B cell (primary cell): ENCODE measurements at regions not wholly inside any gene's neighbourhood (a gene's known extent, or its start where the extent isn't known, plus 50 kb on each side); places are given as distances from the start of the nearest gene placed in this dataset.

Experiments
- ATAC-seq: fragments of 200-7000 bp; cut with Tn5 transposase; one replicate; pipeline ENCODE4 v1.10.0; 2021; ENCODE audit warnings: low read depth, mild to moderate bottlenecking, moderate number of reproducible peaks, moderate library complexity
- CTCF ChIA-PET: fragments of 350-600 bp; sonication (Branson Sonifier 250); formaldehyde crosslinking; loops from one replicate; lab custom pipeline; 2021; ENCODE audit warnings: antibody characterized with exemption, inconsistent platforms; lab: Charles Lee
- POLR2A ChIA-PET: fragments of 350-600 bp; sonication (Branson Sonifier 250); formaldehyde crosslinking; loops from one replicate; lab custom pipeline; 2021; ENCODE audit warnings: antibody characterized with exemption; lab: Charles Lee
- DNase-seq: peaks from one replicate; pipeline ENCODE4 v3.0.0; 2013
- H2AFZ ChIP-seq: 2 replicates; pipeline ENCODE4 v1.6.1; 2012; ENCODE audit warnings: mild to moderate bottlenecking, low read depth, low read length; ENCODE audit not compliant: insufficient read depth, poor library complexity, severe bottlenecking
- H3K27ac ChIP-seq, 2 donors: 1 replicate in 1 of 2; 2 replicates in 1 of 2; pipeline ENCODE4 v1.5.1; 2012 to 2013; ENCODE audit warnings: low read length in 2 of 2, mild to moderate bottlenecking in 2 of 2, moderate library complexity in 1 of 2
- H3K27me3 ChIP-seq, 4 experiments: fragments of 200-600 bp in 1 of 4; sonication (generic) in 1 of 4; replicated peaks in 1 of 4; 1 replicate in 2 of 4; 2 replicates in 2 of 4; pipeline versions ENCODE4 v1.6.1 to v1.7.0; 2013 to 2016; ENCODE audit warnings: low read length in 3 of 4, mild to moderate bottlenecking in 2 of 4, mixed read lengths in 1 of 4, moderate library complexity in 1 of 4; ENCODE audit not compliant: insufficient read depth in 4 of 4, control insufficient read depth in 3 of 4; ENCODE audit errors: control extremely low read depth in 1 of 4
- H3K36me3 ChIP-seq, 2 experiments: replicated peaks in 1 of 2; 1 replicate in 1 of 2; 2 replicates in 1 of 2; pipeline versions ENCODE4 v1.6.1 to v1.7.1; 2013; ENCODE audit warnings: low read length in 1 of 2; ENCODE audit not compliant: insufficient read depth in 2 of 2, control insufficient read depth in 1 of 2; ENCODE audit errors: control extremely low read depth in 1 of 2, extremely low read depth in 1 of 2
- H3K4me1 ChIP-seq, 2 donors: fragments of 200-600 bp in 1 of 2; sonication (generic) in 1 of 2; 1 replicate in 1 of 2; 2 replicates in 1 of 2; pipeline versions ENCODE4 v1.5.1 to v1.6.1; 2013 to 2017; ENCODE audit warnings: low read length in 2 of 2; ENCODE audit not compliant: control insufficient read depth in 2 of 2, insufficient read depth in 2 of 2
- H3K4me2 ChIP-seq: replicated peaks from 2 replicates; pipeline ENCODE3; 2012; ENCODE audit warnings: mild to moderate bottlenecking, low read depth, low read length; ENCODE audit not compliant: poor library complexity, severe bottlenecking
- H3K4me3 ChIP-seq, 5 experiments: fragments of 200-600 bp in 1 of 5; sonication (generic) in 1 of 5; 1 replicate in 3 of 5; 2 replicates in 2 of 5; pipeline versions ENCODE4 v1.5.1 to v1.7.0; 2011 to 2016; ENCODE audit warnings: low read length in 4 of 5, mild to moderate bottlenecking in 4 of 5, low read depth in 2 of 5, control low read depth in 1 of 5, moderate library complexity in 1 of 5; ENCODE audit not compliant: insufficient read depth in 1 of 5; ENCODE audit errors: control extremely low read depth in 1 of 5, extremely low read depth in 1 of 5
- H3K79me2 ChIP-seq: fragments of 200-600 bp; sonication (generic); one replicate; pipeline ENCODE4 v1.6.0; 2016; ENCODE audit warnings: low read length; ENCODE audit not compliant: control insufficient read depth, insufficient read depth
- H3K9ac ChIP-seq: fragments of 200-600 bp; sonication (generic); 2 replicates; pipeline ENCODE4 v1.6.1; 2017; ENCODE audit warnings: mild to moderate bottlenecking, low read length, moderate library complexity
- H3K9me3 ChIP-seq, 3 donors: one replicate each; pipeline versions ENCODE4 v1.6.1 to v1.7.1; 2013; ENCODE audit warnings: low read length in 2 of 3; ENCODE audit not compliant: control insufficient read depth in 2 of 3, insufficient read depth in 1 of 3; ENCODE audit errors: control extremely low read depth in 1 of 3
- H4K20me1 ChIP-seq: 2 replicates; pipeline ENCODE4 v1.6.0; 2012; ENCODE audit warnings: mild to moderate bottlenecking, low read length; ENCODE audit not compliant: insufficient read depth, control insufficient read depth, poor library complexity, severe bottlenecking
- H3K27ac Mint-ChIP-seq: one replicate; pipeline ENCODE4 v1.8.0; 2021; ENCODE audit warnings: mixed read lengths
- H3K27me3 Mint-ChIP-seq: one replicate; pipeline ENCODE4 v1.8.0; 2021; ENCODE audit warnings: mixed read lengths
- H3K4me1 Mint-ChIP-seq: one replicate; pipeline ENCODE4 v1.8.0; 2021; ENCODE audit warnings: mixed read lengths
- H3K4me3 Mint-ChIP-seq: one replicate; pipeline ENCODE4 v1.8.0; 2021; ENCODE audit warnings: mixed read lengths
- H3K9me3 Mint-ChIP-seq: one replicate; pipeline ENCODE4 v1.8.0; 2022; ENCODE audit warnings: mixed read lengths; ENCODE audit not compliant: insufficient read depth
- EZH2 ChIP-seq: IDR thresholded peaks from 2 replicates; pipeline ENCODE4 v1.6.1; 2012; ENCODE audit warnings: borderline replicate concordance, low read depth, mild to moderate bottlenecking, moderate library complexity, low read length; ENCODE audit not compliant: insufficient read depth, poor library complexity, severe bottlenecking
- WGBS: methylation state at CpG from one replicate; pipeline ENCODE4 v1.1.5; 2013; ENCODE audit warnings: missing lambda C conversion rate; ENCODE audit not compliant: insufficient coverage; 5-methylcytosine and 5-hydroxymethylcytosine counted together
- intact Hi-C: fragments of 100-400 bp; cut with micrococcal nuclease; formaldehyde crosslinking; loops from one replicate; pipeline ENCODE4 v1.10.0; 2022
- TF ChIP-seq, protein P1 (sequence below): fragments of 200-600 bp; IDR thresholded peaks from one replicate; pipeline ENCODE4 v1.8.0; 2022; ENCODE audit warnings: antibody characterized with exemption, mild to moderate bottlenecking

DNA sequence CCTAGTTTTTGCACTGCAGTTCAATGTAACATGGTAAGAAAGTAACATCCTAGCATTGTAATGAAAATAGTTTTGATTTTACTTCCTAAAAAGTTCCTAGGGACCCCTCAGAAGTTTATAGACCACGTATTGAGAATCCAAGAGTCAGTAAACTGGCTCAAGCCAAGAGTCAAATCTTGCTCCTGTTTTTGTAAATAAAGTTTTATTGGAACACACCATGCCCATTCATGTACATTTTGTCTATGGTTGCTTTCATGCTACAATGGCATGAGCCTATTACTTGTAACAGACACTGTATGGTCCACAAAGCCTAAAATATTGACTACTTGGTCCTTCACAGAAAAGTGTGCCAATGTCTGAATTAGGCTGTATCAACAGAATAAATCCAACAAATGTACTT is 301.0 kb downstream of the LMO4 start:
- Histone ChIP-seq H3K27ac (no peak overlapping the region), H3K27me3 (no peaks in the 10 kb centered on the region), H3K79me2 (no peaks in the 10 kb centered on the region), H3K9me3 (peaks cover 0 to 11% (median 0%) of the 10 kb centered on the region in 3 donors), H3K4me3 (no peak overlapping the region), H3K9ac (no peak overlapping the region), H4K20me1 (no peaks in the 10 kb centered on the region), H3K4me1 (no peaks in the 10 kb centered on the region), H3K36me3 (no peaks in the 10 kb centered on the region), H2AFZ (no peak overlapping the region), H3K4me2 (no peak overlapping the region)
- ATAC-seq (no peak), DNase-seq (no peak)
- intact Hi-C loops, result no loop called here
- no peak overlapping the region for H3K27ac Mint-ChIP-seq
- H3K4me1 Mint-ChIP-seq, result no peaks in the 10 kb centered on the region
- peaks cover 2% of the 10 kb centered on the region for H3K9me3 Mint-ChIP-seq
- ChIA-PET CTCF (no interaction called here), POLR2A (no interaction called here)
- H3K4me3 Mint-ChIP-seq, result no peak overlapping the region
- H3K27me3 Mint-ChIP-seq, result no peaks in the 10 kb centered on the region
- TF ChIP-seq, protein P1, sequence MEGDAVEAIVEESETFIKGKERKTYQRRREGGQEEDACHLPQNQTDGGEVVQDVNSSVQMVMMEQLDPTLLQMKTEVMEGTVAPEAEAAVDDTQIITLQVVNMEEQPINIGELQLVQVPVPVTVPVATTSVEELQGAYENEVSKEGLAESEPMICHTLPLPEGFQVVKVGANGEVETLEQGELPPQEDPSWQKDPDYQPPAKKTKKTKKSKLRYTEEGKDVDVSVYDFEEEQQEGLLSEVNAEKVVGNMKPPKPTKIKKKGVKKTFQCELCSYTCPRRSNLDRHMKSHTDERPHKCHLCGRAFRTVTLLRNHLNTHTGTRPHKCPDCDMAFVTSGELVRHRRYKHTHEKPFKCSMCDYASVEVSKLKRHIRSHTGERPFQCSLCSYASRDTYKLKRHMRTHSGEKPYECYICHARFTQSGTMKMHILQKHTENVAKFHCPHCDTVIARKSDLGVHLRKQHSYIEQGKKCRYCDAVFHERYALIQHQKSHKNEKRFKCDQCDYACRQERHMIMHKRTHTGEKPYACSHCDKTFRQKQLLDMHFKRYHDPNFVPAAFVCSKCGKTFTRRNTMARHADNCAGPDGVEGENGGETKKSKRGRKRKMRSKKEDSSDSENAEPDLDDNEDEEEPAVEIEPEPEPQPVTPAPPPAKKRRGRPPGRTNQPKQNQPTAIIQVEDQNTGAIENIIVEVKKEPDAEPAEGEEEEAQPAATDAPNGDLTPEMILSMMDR, result no peak
- no peak for TF ChIP-seq EZH2
- WGBS, result no CpG with 5 or more reads among the region's 1 CpG

DNA sequence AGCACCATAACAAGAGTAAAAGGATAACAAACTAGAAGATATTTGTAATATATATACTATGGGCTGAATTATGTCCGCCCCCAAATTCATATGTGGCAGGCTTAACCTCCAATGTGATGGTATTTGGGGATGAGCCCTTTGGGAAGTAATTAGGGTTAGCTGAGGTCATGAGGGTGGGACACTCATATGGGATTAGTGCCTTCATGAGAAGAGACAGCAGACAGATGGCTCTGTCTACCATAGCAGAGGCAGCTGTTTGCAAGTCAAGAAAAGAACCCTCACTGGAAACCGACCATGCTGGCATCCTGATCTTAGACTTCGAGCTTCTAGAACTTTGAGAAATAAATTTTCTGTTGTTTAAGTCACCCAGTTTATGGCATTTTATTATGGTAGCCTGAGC is 303.6 kb downstream of the LMO4 start:
- no peak overlapping the region for H2AFZ ChIP-seq
- H3K9ac ChIP-seq, result no peak overlapping the region
- ATAC-seq (no peak), DNase-seq (no peak)
- H3K27ac ChIP-seq, result no peak overlapping the region
- intact Hi-C loops, result no loop called here
- no peaks in the 10 kb centered on the region for H3K79me2 ChIP-seq
- no peaks in the 10 kb centered on the region for H3K4me1 ChIP-seq
- peaks cover 2% of the 10 kb centered on the region for H3K9me3 Mint-ChIP-seq
- TF ChIP-seq, protein P1, result no peak
- no peak for TF ChIP-seq EZH2
- WGBS, result 100% methylated on average over 2 of the region's 3 CpGs
- ChIA-PET POLR2A (no interaction called here), CTCF (no interaction called here)
- H3K9me3 ChIP-seq, result peaks cover 0 to 17% (median 0%) of the 10 kb centered on the region in 3 donors
- no peak overlapping the region for H3K4me3 Mint-ChIP-seq
- H3K36me3 ChIP-seq, result no peaks in the 10 kb centered on the region
- no peaks in the 10 kb centered on the region for H4K20me1 ChIP-seq
- H3K4me3 ChIP-seq, result no peak overlapping the region
- H3K4me1 Mint-ChIP-seq, result no peaks in the 10 kb centered on the region
- no peak overlapping the region for H3K27ac Mint-ChIP-seq
- H3K27me3 Mint-ChIP-seq, result no peaks in the 10 kb centered on the region
- no peaks in the 10 kb centered on the region for H3K27me3 ChIP-seq
- H3K4me2 ChIP-seq, result no peak overlapping the region
